Mesothelial cell of epicardium (in vitro differentiated cells): ENCODE measurements at regions not wholly inside any gene's neighbourhood (a gene's known extent, or its start where the extent isn't known, plus 50 kb on each side); places are given as distances from the start of the nearest gene placed in this dataset.

ENCODE experiments used
- DNase-seq, 2 experiments: peaks; one replicate each; pipeline ENCODE4 v3.0.0; 2021; ENCODE audit warnings: low spot score in 2 of 2; ENCODE audit not compliant: unreplicated experiment in 2 of 2
- H3K27ac Mint-ChIP-seq: 2 replicates; pipeline ENCODE4 v1.8.0; 2021; ENCODE audit warnings: mixed read lengths
- H3K27me3 Mint-ChIP-seq: 2 replicates; pipeline ENCODE4 v1.8.0; 2021; ENCODE audit warnings: low read depth, mixed read lengths
- H3K36me3 Mint-ChIP-seq: 2 replicates; pipeline ENCODE4 v1.8.0; 2021; ENCODE audit warnings: mixed read lengths
- H3K4me1 Mint-ChIP-seq: 2 replicates; pipeline ENCODE4 v1.8.0; 2021; ENCODE audit warnings: mixed read lengths
- H3K4me3 Mint-ChIP-seq: 2 replicates; pipeline ENCODE4 v1.8.0; 2021; ENCODE audit warnings: mild to moderate bottlenecking, moderate library complexity, mixed read lengths
- H3K9me3 Mint-ChIP-seq: 2 replicates; pipeline ENCODE4 v1.8.0; 2021; ENCODE audit warnings: mixed read lengths
- TF ChIP-seq, protein P1 (sequence below): fragments of 200-600 bp; sonication (generic); IDR thresholded peaks from one replicate; pipeline ENCODE4 v1.5.0; 2021; ENCODE audit warnings: antibody characterized with exemption; ENCODE audit not compliant: unreplicated experiment

GRCh38 chr5:167796672-167797071 is 494.8 kb upstream of the WWC1 start:
- Mint-ChIP-seq H3K9me3 (no peaks in the 10 kb centered on the region), H3K27me3 (no peaks in the 10 kb centered on the region), H3K27ac (no peak overlapping the region), H3K36me3 (no peaks in the 10 kb centered on the region), H3K4me3 (no peak overlapping the region), H3K4me1 (peaks cover 11% of the 10 kb centered on the region)
- no peak for DNase-seq
- TF ChIP-seq, protein P1, sequence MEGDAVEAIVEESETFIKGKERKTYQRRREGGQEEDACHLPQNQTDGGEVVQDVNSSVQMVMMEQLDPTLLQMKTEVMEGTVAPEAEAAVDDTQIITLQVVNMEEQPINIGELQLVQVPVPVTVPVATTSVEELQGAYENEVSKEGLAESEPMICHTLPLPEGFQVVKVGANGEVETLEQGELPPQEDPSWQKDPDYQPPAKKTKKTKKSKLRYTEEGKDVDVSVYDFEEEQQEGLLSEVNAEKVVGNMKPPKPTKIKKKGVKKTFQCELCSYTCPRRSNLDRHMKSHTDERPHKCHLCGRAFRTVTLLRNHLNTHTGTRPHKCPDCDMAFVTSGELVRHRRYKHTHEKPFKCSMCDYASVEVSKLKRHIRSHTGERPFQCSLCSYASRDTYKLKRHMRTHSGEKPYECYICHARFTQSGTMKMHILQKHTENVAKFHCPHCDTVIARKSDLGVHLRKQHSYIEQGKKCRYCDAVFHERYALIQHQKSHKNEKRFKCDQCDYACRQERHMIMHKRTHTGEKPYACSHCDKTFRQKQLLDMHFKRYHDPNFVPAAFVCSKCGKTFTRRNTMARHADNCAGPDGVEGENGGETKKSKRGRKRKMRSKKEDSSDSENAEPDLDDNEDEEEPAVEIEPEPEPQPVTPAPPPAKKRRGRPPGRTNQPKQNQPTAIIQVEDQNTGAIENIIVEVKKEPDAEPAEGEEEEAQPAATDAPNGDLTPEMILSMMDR: no peak

DNA sequence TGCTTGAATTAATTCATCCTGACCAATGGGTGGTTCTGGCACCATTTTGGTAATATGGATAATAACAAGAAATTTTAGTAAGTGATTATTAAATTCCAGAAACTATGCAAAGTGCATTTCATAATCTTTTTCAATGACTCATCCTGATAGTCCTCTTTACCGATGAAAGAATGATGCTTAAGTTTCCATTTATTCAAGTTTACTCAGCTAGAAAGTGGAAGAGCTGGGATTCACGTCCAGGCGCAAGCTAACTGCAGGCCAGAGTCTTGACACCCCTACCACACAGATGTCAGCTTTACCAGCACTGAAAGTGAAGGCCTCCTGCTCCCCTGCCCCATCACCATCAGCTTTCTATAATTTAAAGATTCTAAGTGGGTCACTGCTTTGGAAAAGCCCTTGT is 493.5 kb upstream of the WWC1 start:
- H3K4me1 Mint-ChIP-seq: peaks cover 19% of the 10 kb centered on the region
- H3K4me3 Mint-ChIP-seq: no peak overlapping the region
- H3K36me3 Mint-ChIP-seq: no peaks in the 10 kb centered on the region
- TF ChIP-seq, protein P1: no peak
- H3K27me3 Mint-ChIP-seq: no peaks in the 10 kb centered on the region
- no peaks in the 10 kb centered on the region for H3K9me3 Mint-ChIP-seq
- H3K27ac Mint-ChIP-seq: peak overlapping the region; percentile 26
- DNase-seq: no peak

- Mint-ChIP-seq H3K4me1 (peaks cover 24% of the 10 kb centered on the region), H3K27me3 (no peaks in the 10 kb centered on the region), H3K4me3 (no peak overlapping the region), H3K9me3 (no peaks in the 10 kb centered on the region), H3K27ac (peak overlapping the region; percentile 26), H3K36me3 (no peaks in the 10 kb centered on the region)
- DNase-seq: no peak
- TF ChIP-seq, protein P1: no peak
Observed at GRCh38 chr5:167798448-167798847, 493.0 kb upstream of the WWC1 start.

- Mint-ChIP-seq H3K9me3 (no peaks in the 10 kb centered on the region), H3K27me3 (no peaks in the 10 kb centered on the region), H3K27ac (no peak overlapping the region), H3K36me3 (no peaks in the 10 kb centered on the region), H3K4me3 (no peak overlapping the region), H3K4me1 (peaks cover 33% of the 10 kb centered on the region)
- TF ChIP-seq, protein P1: no peak
- DNase-seq: no peak
Observed at GRCh38 chr5:167800427-167800826, 491.0 kb upstream of the WWC1 start.

GRCh38 chr5:167801999-167802398 is 489.4 kb upstream of the WWC1 start:
- no peaks in the 10 kb centered on the region for H3K36me3 Mint-ChIP-seq
- H3K27ac Mint-ChIP-seq: peak overlapping the region; percentile 48
- no peak for DNase-seq
- H3K4me1 Mint-ChIP-seq: peaks cover 33% of the 10 kb centered on the region
- TF ChIP-seq, protein P1: no peak
- no peak overlapping the region for H3K4me3 Mint-ChIP-seq
- no peaks in the 10 kb centered on the region for H3K9me3 Mint-ChIP-seq
- no peaks in the 10 kb centered on the region for H3K27me3 Mint-ChIP-seq
